ENCODE measurements at regions not wholly inside any gene's neighbourhood (a gene's known extent, or its start where the extent isn't known, plus 50 kb on each side); places are given as distances from the start of the nearest gene placed in this dataset.

DNA sequence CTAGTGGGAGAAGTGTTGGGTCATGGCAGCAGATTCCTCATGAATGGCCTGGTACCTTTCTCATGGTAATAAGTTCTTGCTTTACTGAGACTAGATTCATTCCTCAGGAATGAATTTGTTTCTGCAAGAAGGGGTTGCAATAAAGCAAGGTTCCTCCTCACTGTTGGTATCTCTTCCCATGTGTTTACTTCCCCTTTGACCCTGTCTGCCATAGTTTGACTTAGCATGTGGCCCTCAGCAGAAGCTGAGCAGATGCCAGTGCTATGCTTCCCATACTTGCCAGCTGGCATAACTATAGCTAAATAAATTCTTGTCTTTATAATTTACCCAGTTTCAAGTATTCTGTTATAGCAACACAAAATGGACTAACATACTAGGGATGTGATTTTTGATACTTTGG lies 163.6 kb upstream of the COL8A1 start:
- Histone ChIP-seq H3K4me1 (ENCODE audit: insufficient read depth, low read length) (no peaks in the 10 kb centered on the region), H3K4me2 (ENCODE audit: insufficient read depth, insufficient read length, low read length) (no peak overlapping the region), H3K56ac (ENCODE audit: insufficient read length, low read depth, low read length) (no peak overlapping the region), H2AK5ac (ENCODE audit: insufficient read length, low read length) (no peak overlapping the region), H2BK15ac (ENCODE audit: low read depth, low read length) (no peak overlapping the region), H3T11ph (ENCODE audit: low read length) (no peak overlapping the region), H3K23ac (ENCODE audit: insufficient read length, low read depth, low read length) (no peak overlapping the region), H3K23me2 (ENCODE audit: insufficient read length, low read depth, low read length, poor library complexity, severe bottlenecking) (no peaks in the 10 kb centered on the region), H3K27me3 (ENCODE audit: insufficient read depth, low read length) (no peaks in the 10 kb centered on the region), H3K4ac (ENCODE audit: low read depth, low read length) (no peak overlapping the region), H4K91ac (ENCODE audit: insufficient read length, low read depth, low read length) (no peak overlapping the region), H4K8ac (replicated peaks; ENCODE audit: insufficient read length, low read depth, low read length) (no peak overlapping the region), H2BK20ac (ENCODE audit: low read depth, low read length, poor library complexity, severe bottlenecking) (no peak overlapping the region), H3K27ac (ENCODE audit: insufficient read length, low read depth, low read length) (no peak overlapping the region), H3K18ac (ENCODE audit: insufficient read length, low read depth, low read length) (no peak overlapping the region), H3K14ac (ENCODE audit: insufficient read depth, low read length) (no peak overlapping the region), H2BK5ac (ENCODE audit: insufficient read length, low read length) (no peak overlapping the region), H2BK120ac (ENCODE audit: low read depth, low read length, poor library complexity, severe bottlenecking) (no peak overlapping the region), H3K79me1 (ENCODE audit: insufficient read depth, low read depth, low read length, poor library complexity, severe bottlenecking) (no peaks in the 10 kb centered on the region), H2AFZ (ENCODE audit: low read length) (no peak overlapping the region), H3K79me2 (ENCODE audit: insufficient read depth, low read length) (no peaks in the 10 kb centered on the region), H3K9ac (ENCODE audit: extremely low read depth, insufficient read length, low read length) (no peak overlapping the region), H3K9me3 (ENCODE audit: control insufficient read depth, low read depth, low read length) (no peaks in the 10 kb centered on the region), H2BK12ac (ENCODE audit: insufficient read length, low read depth, low read length) (no peak overlapping the region), H4K5ac (ENCODE audit: insufficient read length, low read depth, low read length) (no peak overlapping the region), H4K20me1 (ENCODE audit: control insufficient read depth, insufficient read depth, insufficient read length) (no peaks in the 10 kb centered on the region)
- no peak overlapping the region for H3K4me3 Mint-ChIP-seq
- H3K9me3 Mint-ChIP-seq = peaks cover 9 to 12% of the 10 kb centered on the region in 2 experiments; a peak in 4 of 5 replicates
- H3K27me3 Mint-ChIP-seq (ENCODE audit: low read depth) = no peaks in the 10 kb centered on the region
- peaks cover 0 to 9% (median 0%) of the 10 kb centered on the region in 3 experiments; a peak in 4 of 7 replicates for H3K36me3 Mint-ChIP-seq (ENCODE audit: insufficient read depth in 1 of 3, low read depth in 3 of 3)
- no peak for DNase-seq
- no peak overlapping the region for H3K27ac Mint-ChIP-seq
- peaks cover 0 to 7% of the 10 kb centered on the region in 2 experiments; a peak in 2 of 4 replicates for H3K4me1 Mint-ChIP-seq
- TF ChIP-seq, protein P1, sequence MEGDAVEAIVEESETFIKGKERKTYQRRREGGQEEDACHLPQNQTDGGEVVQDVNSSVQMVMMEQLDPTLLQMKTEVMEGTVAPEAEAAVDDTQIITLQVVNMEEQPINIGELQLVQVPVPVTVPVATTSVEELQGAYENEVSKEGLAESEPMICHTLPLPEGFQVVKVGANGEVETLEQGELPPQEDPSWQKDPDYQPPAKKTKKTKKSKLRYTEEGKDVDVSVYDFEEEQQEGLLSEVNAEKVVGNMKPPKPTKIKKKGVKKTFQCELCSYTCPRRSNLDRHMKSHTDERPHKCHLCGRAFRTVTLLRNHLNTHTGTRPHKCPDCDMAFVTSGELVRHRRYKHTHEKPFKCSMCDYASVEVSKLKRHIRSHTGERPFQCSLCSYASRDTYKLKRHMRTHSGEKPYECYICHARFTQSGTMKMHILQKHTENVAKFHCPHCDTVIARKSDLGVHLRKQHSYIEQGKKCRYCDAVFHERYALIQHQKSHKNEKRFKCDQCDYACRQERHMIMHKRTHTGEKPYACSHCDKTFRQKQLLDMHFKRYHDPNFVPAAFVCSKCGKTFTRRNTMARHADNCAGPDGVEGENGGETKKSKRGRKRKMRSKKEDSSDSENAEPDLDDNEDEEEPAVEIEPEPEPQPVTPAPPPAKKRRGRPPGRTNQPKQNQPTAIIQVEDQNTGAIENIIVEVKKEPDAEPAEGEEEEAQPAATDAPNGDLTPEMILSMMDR (conservative IDR thresholded peaks at IDR 0.05) = no peak
